HUDEP-2 (cell line): ENCODE measurements at regions not wholly inside any gene's neighbourhood (a gene's known extent, or its start where the extent isn't known, plus 50 kb on each side); places are given as distances from the start of the nearest gene placed in this dataset.
"Not testable (repeated sequence)": the region's sequence is repeated elsewhere in the genome, so short reads cannot be mapped to it uniquely, and the experiment has no call there.

Experiments
- DNase-seq, 76 experiments: peaks; one replicate each; lab custom pipeline; 2025; ENCODE audit not compliant: unreplicated experiment in 76 of 76; lab: John Stamatoyannopoulos, UW

- DNase-seq = no peak
Measured at GRCh38 chr4:63316633-63317032, 1092.6 kb downstream of the TECRL start.

GRCh38 chr4:63315651-63316050, 1093.6 kb downstream of the TECRL start:
- no peak for DNase-seq

GRCh38 chr4:63308697-63309096, 1100.6 kb downstream of the TECRL start:
- no peak for DNase-seq

- DNase-seq = no peak
Measured at GRCh38 chr4:63302792-63303191, 1106.5 kb downstream of the TECRL start.

- no peak for DNase-seq
Measured at GRCh38 chr4:63302078-63302477, 1107.2 kb downstream of the TECRL start.

GRCh38 chr4:63296773-63297172, 1112.5 kb downstream of the TECRL start:
- DNase-seq = no peak

GRCh38 chr4:63275491-63275890, 1133.8 kb downstream of the TECRL start:
- DNase-seq = no peak

- no peak for DNase-seq
Measured at GRCh38 chr4:63269156-63269555, 1140.1 kb downstream of the TECRL start.

- no peak for DNase-seq
Measured at GRCh38 chr4:63233671-63234070, 1175.6 kb downstream of the TECRL start.

- no peak for DNase-seq
Measured at GRCh38 chr4:63232058-63232457, 1177.2 kb downstream of the TECRL start.

- DNase-seq = no peak
Measured at GRCh38 chr4:63226229-63226628, 1183.0 kb downstream of the TECRL start.

GRCh38 chr4:63222466-63222865, 1186.8 kb downstream of the TECRL start:
- DNase-seq = no peak

- no peak for DNase-seq
Measured at GRCh38 chr4:63221477-63221876, 1187.8 kb downstream of the TECRL start.

GRCh38 chr4:63218856-63219255, 1190.4 kb downstream of the TECRL start:
- DNase-seq = no peak

GRCh38 chr4:63214076-63214475, 1195.2 kb downstream of the TECRL start:
- DNase-seq = no peak

- no peak for DNase-seq
Measured at GRCh38 chr4:63211776-63212479, 1197.3 kb downstream of the TECRL start.

- no peak for DNase-seq
Measured at GRCh38 chr4:63211375-63211774, 1197.9 kb downstream of the TECRL start.

GRCh38 chr4:63193029-63193428, 1216.2 kb downstream of the TECRL start:
- not testable (repeated sequence) for DNase-seq

- no peak for DNase-seq
Measured at GRCh38 chr4:63171341-63171740, 1237.9 kb downstream of the TECRL start.

- no peak for DNase-seq
Measured at GRCh38 chr4:63170923-63171322, 1238.3 kb downstream of the TECRL start.

- no peak for DNase-seq
Measured at GRCh38 chr4:63169836-63170235, 1239.4 kb downstream of the TECRL start.

- no peak for DNase-seq
Measured at GRCh38 chr4:63155561-63155960, 1253.7 kb downstream of the TECRL start.

- DNase-seq = no peak
Measured at GRCh38 chr4:63123441-63123840, 1285.8 kb downstream of the TECRL start.
